Stimulated activated naive CD4-positive, alpha-beta T cell (primary cell): ENCODE measurements at regions not wholly inside any gene's neighbourhood (a gene's known extent, or its start where the extent isn't known, plus 50 kb on each side); places are given as distances from the start of the nearest gene placed in this dataset.

ENCODE experiments used
- DNase-seq, 6 experiments: peaks; one replicate each; lab custom pipeline; 2025; lab: John Stamatoyannopoulos, UW

DNA sequence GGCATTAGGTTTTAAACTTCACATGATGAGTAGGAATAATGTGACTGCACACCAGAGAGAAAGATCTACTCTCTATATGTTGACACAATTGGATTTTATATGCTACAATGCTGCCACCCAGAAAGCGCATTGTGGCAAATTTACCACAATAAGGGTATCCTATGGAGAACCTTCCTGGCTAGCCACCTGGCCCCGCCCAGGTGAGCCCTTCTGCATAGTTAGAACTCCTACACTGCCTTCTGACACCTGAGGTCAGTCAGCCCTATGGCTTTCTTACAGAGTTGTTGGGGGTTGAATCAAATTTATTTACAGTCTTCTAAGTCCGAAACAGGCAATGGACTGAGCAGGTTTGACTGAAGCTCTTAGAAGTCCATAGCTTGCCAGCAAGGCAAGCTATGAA, 153.8 kb upstream of the S100G start:
- DNase-seq, result no peak

DNA sequence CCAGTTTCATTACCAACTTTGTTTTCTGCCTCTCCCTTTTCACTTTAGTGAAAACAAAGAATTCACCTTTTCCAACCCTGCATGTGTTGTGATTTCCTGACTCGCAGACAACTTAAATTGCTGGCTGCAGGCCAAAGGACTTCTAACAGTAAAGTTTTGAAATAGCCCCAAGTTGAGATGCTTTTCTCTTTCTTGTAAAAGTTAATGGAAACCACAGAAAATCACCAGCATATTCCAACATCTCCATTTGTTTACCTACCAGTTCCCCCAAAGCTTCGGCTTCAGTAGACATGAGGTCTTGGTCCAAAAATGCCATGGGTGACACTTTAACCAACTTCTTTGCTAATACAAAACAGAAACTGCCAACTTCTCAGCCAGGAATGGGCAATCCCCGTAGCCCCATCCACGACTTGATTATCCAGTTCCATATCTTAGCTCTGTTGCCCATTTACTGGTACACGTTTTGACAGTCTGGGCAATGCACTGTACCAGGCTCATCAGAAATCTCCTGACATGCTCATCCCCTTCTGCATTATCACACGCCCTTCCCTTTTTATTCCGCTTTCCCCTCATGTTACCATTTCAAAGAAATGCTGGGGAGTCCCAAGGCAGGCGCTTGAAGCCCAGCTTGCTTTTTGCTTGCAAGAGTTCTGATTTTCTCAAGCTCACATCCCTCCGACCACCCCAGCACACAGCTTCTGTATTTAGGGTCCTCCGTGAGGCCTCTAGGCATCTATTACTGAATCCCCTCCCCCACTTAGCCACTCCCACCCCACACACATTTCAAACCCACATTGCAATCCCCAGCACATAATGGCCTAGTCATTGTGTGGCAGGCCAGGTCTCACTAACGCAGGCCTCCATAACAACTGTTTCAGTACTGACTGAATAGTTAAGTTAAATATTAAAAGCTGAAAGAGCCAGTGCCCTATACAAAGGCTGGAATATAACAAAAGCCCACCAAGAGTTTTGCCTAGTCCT, 137.9 kb upstream of the S100G start:
- DNase-seq, result no peak

DNA sequence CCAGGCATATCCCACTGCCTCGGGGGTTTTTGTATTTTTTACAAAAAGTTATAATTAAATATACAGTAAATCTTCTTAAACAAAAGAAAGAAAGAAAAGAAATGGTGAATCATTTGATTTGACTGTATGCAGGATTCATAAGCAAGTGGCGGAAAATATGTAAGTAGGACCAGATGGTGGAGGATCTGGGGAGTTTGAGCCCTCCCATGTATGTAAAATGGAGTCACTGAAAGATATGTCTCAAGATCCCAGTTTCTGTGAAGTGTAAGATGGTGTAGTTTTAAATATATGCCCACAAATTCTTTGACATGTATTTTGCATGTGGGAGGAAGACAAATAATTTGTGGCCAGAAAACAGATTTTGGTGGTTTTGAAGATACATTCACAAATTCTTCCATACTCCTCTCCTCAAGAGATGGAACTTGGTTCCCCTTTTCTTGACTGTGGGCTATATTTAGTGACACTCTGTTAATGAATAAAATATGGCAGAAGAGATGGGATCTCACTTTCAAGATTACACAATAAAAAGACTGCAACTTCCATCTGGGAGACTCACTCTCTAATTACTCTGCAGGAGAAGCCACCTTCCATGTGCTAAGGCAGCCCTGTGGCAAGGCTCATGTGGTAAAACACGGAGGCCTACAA, 133.6 kb upstream of the S100G start:
- no peak for DNase-seq

DNA sequence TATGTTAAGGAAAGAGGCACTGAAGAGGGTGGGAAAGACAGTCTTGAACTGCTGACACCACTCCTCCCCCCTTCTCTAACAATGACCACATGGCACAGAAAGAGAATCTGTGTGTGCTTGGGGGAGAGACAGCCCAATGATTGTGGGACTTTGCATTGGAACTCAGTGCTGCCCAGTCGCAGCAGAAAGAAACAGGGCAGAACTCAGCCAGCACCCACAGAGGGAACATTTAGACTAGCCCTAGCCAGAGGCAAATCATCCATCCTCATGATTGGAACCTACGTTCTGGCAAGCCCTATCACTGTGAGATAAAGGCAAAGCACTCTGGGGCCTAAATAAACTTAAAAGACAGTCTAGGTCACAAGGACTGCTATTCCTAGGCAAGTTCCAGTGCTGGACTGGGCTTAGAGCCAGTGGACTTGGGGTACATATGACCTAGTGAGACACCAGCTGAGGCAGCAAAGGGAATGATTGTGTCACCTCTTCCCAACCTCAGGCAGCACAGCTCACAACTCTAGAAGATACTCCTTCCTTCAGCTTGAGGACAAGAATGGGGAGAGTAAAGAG, 132.8 kb upstream of the S100G start:
- no peak for DNase-seq

DNA sequence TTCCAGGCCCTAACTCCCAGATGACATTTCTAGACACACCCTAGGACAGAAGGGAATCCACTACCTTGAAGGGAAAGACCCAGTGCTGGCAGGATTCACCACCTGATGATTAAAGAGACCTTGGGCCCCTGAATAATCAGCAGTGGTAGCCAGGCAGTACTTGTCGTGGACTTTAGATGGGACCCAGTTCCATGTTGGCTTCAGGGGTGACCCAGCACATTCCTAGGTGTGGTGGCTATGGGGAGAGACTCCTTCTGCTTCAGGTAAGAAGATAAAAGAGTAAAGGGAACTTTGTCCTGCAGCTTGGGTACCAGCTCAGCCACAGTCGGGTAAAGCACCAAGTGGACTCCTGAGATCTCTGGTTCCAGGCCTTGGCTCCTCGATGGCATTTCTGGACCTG, 131.8 kb upstream of the S100G start:
- DNase-seq, result no peak

DNA sequence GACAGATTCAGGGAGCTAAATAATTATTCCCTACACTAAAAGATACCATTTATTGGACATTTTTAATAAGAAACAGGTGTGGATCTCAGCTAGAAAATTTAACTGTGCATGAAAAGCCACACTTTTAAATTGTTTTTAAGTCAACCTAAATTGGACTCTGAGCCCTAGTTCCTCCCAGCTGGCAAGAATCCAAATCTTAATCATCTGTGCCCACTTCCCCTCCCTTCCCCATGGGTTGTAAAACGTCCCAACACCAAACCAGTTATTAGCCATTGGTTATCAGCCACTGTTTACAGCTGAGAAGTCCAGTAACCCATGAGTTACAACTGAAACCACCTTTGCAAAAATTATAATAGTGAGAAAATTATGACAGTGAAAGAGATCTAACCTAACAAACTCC, 125.6 kb upstream of the S100G start:
- no peak for DNase-seq

DNA sequence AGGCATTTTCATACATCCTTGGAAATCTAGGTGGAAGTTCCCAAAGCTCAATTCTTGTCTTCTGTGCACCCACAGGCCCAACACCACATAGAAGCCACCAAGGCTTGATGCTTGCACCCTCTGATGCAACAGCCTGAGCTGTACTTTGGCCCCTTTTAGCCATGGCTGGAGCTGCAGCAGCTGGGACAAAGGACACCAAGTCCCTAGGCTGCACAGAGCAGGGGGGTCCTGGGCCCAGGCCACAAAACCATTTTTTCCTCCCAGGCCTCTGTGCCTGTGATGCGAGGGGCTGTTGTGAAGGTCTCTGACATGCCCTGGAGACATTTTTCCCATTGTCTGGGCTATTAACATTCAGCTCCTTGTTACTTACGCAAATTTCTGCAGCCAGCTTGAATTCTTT, 124.0 kb upstream of the S100G start:
- no peak for DNase-seq

DNA sequence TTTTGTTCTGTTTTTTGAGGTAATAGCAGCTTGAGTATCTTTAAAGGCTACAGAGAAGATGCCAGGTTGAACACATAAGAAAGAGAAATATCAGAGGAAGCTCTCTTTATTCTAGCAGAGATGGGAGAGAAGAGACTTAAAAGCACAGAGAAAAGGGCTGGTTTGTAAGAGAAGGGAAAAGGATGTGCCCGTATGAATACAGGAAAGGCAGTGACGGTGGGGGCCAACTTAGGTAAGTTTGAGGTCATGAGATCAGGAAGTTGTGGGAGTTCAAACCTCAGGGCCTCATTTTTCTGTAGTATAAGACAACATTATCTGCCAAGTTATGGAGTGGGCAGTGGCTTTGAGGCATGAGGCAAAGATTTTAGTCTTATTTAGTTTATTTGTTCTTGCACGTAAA, 121.3 kb upstream of the S100G start:
- DNase-seq, result peak in 5 of 6 experiments; percentile 3 to 70 (median 66)
